Peyer's patch (tissue), 4 donors: ENCODE measurements at regions not wholly inside any gene's neighbourhood (a gene's known extent, or its start where the extent isn't known, plus 50 kb on each side); places are given as distances from the start of the nearest gene placed in this dataset.

Experiments used
- POLR2A ChIP-seq, 2 donors: fragments of 450-650 bp; IDR thresholded peaks; one replicate each; pipeline ENCODE4 v1.5.1; 2017; ENCODE audit warnings: antibody characterized with exemption in 2 of 2, mild to moderate bottlenecking in 2 of 2, moderate library complexity in 2 of 2
- TF ChIP-seq, protein P1 (sequence below), 6 experiments: fragments of 450-650 bp in 4 of 6; fragments of 200-600 bp in 2 of 6; sonication (generic) in 1 of 6; IDR thresholded peaks; one replicate each; pipeline ENCODE4 v1.5.1; 2017 to 2019; ENCODE audit warnings: antibody characterized with exemption in 6 of 6, mild to moderate bottlenecking in 3 of 6, moderate library complexity in 1 of 6

DNA sequence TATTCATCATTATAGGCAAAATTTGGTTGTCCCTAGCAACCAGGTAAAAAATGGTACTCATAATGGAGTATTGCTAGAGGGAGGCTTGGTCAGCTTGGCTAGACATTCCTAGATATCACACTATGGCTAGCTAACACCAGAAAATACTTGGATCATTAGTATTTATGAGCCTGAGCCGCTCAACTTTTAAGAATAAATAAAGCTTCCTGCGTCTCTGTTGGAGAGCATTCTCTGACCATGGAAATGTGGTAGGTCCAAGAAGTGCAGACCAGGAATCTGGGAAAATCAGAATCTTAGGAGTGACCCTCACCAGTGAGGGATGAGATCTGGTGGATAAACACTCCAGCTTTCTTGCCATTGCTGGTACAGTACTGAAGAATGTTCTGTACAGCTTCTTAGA lies 157.6 kb upstream of the AGR3 start:
- TF ChIP-seq, protein P1, sequence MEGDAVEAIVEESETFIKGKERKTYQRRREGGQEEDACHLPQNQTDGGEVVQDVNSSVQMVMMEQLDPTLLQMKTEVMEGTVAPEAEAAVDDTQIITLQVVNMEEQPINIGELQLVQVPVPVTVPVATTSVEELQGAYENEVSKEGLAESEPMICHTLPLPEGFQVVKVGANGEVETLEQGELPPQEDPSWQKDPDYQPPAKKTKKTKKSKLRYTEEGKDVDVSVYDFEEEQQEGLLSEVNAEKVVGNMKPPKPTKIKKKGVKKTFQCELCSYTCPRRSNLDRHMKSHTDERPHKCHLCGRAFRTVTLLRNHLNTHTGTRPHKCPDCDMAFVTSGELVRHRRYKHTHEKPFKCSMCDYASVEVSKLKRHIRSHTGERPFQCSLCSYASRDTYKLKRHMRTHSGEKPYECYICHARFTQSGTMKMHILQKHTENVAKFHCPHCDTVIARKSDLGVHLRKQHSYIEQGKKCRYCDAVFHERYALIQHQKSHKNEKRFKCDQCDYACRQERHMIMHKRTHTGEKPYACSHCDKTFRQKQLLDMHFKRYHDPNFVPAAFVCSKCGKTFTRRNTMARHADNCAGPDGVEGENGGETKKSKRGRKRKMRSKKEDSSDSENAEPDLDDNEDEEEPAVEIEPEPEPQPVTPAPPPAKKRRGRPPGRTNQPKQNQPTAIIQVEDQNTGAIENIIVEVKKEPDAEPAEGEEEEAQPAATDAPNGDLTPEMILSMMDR (IDR thresholded peaks at IDR 0.05) = no peak
- TF ChIP-seq POLR2A (IDR thresholded peaks at IDR 0.05) = no peak
